K562 (cell line): ENCODE measurements at regions not wholly inside any gene's neighbourhood (a gene's known extent, or its start where the extent isn't known, plus 50 kb on each side); places are given as distances from the start of the nearest gene placed in this dataset.

Experiments used
- ATAC-seq: fragments of 200-7000 bp; cut with Tn5 transposase; 3 replicates; pipeline ENCODE4 v1.9.1; 2020; ENCODE audit warnings: moderate library complexity
- BruUV-seq: library from RNA; stranded (reverse); fragments of 400-500 nt; replicated peaks from 2 replicates; lab custom pipeline; 2021; lab: Mats Ljungman, UMichigan
- CTCF ChIA-PET: fragments of 300-600 bp; formaldehyde crosslinking; extraction: SDS; loops from one replicate; lab custom pipeline; 2021; ENCODE audit warnings: low intra/inter-chr PET ratio; lab: Yijun Ruan, JAX
- POLR2A ChIA-PET: fragments of 300-600, 350-650 bp; sonication (Branson Sonifier 250); formaldehyde crosslinking; extraction: SDS; loops from one replicate; lab custom pipeline; 2021; ENCODE audit warnings: antibody characterized with exemption, inconsistent platforms; lab: Yijun Ruan, JAX
- DNase-seq, 4 experiments: peaks; one replicate each; pipeline versions ENCODE4 v3.0.0 to v3.0.0-alpha.2; 2011 to 2018; ENCODE audit warnings: low spot score in 3 of 4, mixed read lengths in 3 of 4; ENCODE audit errors: extremely low read depth in 1 of 4
- FAIRE-seq: peaks from 2 replicates; lab custom pipeline; 2011; peaks lifted over from hg19 to GRCh38; lab: Jason Lieb, UNC
- H2AFZ ChIP-seq: 2 replicates; pipeline ENCODE4 v1.6.0; 2011; ENCODE audit warnings: low read depth, low read length, control low read depth, inconsistent platforms
- H3K27ac ChIP-seq: fragments of 200-600 bp; 3 replicates; pipeline ENCODE4 v1.8.0; 2011; ENCODE audit warnings: low read depth, mild to moderate bottlenecking, control low read depth, inconsistent platforms, low read length, moderate library complexity, mixed read lengths; ENCODE audit errors: extremely low read depth
- H3K27me3 ChIP-seq, 2 experiments: fragments of 300-600 bp in 1 of 2; 2 replicates in 1 of 2; 3 replicates in 1 of 2; pipeline versions ENCODE4 v1.6.0 to v1.8.0; 2011; ENCODE audit warnings: inconsistent platforms in 2 of 2, low read length in 2 of 2, mild to moderate bottlenecking in 1 of 2, mixed read lengths in 1 of 2, moderate library complexity in 1 of 2; ENCODE audit not compliant: control insufficient read depth in 2 of 2, insufficient read depth in 2 of 2
- H3K36me3 ChIP-seq: fragments of 300-600 bp; 3 replicates; pipeline ENCODE4 v1.8.0; 2011; ENCODE audit warnings: mild to moderate bottlenecking, low read length, inconsistent platforms; ENCODE audit not compliant: control insufficient read depth, insufficient read depth
- H3K4me1 ChIP-seq, 2 experiments: fragments of 200-600 bp in 1 of 2; replicated peaks in 1 of 2; 2 replicates in 1 of 2; 3 replicates in 1 of 2; pipeline versions ENCODE4 v1.5.1 to v1.8.0; 2011; ENCODE audit warnings: inconsistent platforms in 2 of 2, low read length in 2 of 2, mild to moderate bottlenecking in 1 of 2, mixed read lengths in 1 of 2, moderate library complexity in 1 of 2; ENCODE audit not compliant: control insufficient read depth in 2 of 2, insufficient read depth in 2 of 2
- H3K4me2 ChIP-seq: 2 replicates; pipeline ENCODE4 v1.6.1; 2011; ENCODE audit warnings: low read length, control low read depth, inconsistent platforms, mixed read lengths; ENCODE audit not compliant: insufficient read depth
- H3K4me3 ChIP-seq: fragments of 200-600 bp; sonication (generic), shearing (Covaris generic); 2 replicates; pipeline ENCODE4 v1.5.1; 2016; ENCODE audit warnings: control low read depth, inconsistent platforms
- H3K79me2 ChIP-seq: fragments of 200-600 bp; 3 replicates; pipeline ENCODE4 v1.8.0; 2011; ENCODE audit warnings: low read length, inconsistent platforms; ENCODE audit not compliant: control insufficient read depth, insufficient read depth
- H3K9ac ChIP-seq, 2 experiments: 2 replicates each; pipeline versions ENCODE4 v1.6.0 to v1.6.1; 2011; ENCODE audit warnings: low read depth in 2 of 2, low read length in 2 of 2, control low read depth in 1 of 2, inconsistent platforms in 1 of 2, mild to moderate bottlenecking in 1 of 2, mixed read lengths in 1 of 2; ENCODE audit not compliant: insufficient read depth in 1 of 2
- H3K9me1 ChIP-seq: one replicate; pipeline ENCODE4 v1.6.0; 2011; ENCODE audit warnings: inconsistent platforms, mild to moderate bottlenecking, low read length, moderate library complexity; ENCODE audit not compliant: control insufficient read depth, insufficient read depth
- H3K9me3 ChIP-seq: replicated peaks from 2 replicates; pipeline ENCODE4 v1.5.1; 2011; ENCODE audit warnings: low read depth, low read length, inconsistent platforms; ENCODE audit not compliant: control insufficient read depth, insufficient read depth
- H4K20me1 ChIP-seq: replicated peaks from 2 replicates; pipeline ENCODE4 v1.6.1; 2011; ENCODE audit warnings: low read length, inconsistent platforms, mixed read lengths; ENCODE audit not compliant: control insufficient read depth, insufficient read depth
- CUX1 ChIP-seq: fragments of 200-800 bp; sonication (Bioruptor generic); IDR thresholded peaks from 2 replicates; pipeline ENCODE4 v1.6.1; 2016; ENCODE audit warnings: missing genetic modification characterization, missing compliant biosample characterization
- E2F3 ChIP-seq: fragments of 250-450 bp; sonication (Bioruptor Pico); IDR thresholded peaks from 2 replicates; pipeline ENCODE4 v1.4.0; 2020; ENCODE audit warnings: mild to moderate bottlenecking
- GATA2 ChIP-seq: sonication (generic); formaldehyde crosslinking; IDR thresholded peaks from 2 replicates; pipeline ENCODE4 v1.4.0; 2020; ENCODE audit warnings: mild to moderate bottlenecking, missing genetic modification reagents
- KDM4B ChIP-seq, 2 experiments: fragments of 450-650 bp in 1 of 2; sonication (generic) in 1 of 2; IDR thresholded peaks; 2 replicates each; pipeline ENCODE4 v1.6.1; 2016 to 2017; ENCODE audit warnings: borderline replicate concordance in 2 of 2, antibody characterized with exemption in 1 of 2, low read depth in 1 of 2, mild to moderate bottlenecking in 1 of 2
- LARP7 ChIP-seq: fragments of 450-650 bp; IDR thresholded peaks from 2 replicates; pipeline ENCODE4 v1.6.1; 2016
- MCM3 ChIP-seq: fragments of 450-650 bp; IDR thresholded peaks from 2 replicates; pipeline ENCODE4 v1.6.1; 2016
- MIER1 ChIP-seq: fragments of 450-650 bp; IDR thresholded peaks from 2 replicates; pipeline ENCODE4 v1.6.1; 2016; ENCODE audit warnings: antibody characterized with exemption, mild to moderate bottlenecking, low read depth
- PHF20 ChIP-seq: fragments of 450-650 bp; IDR thresholded peaks from 2 replicates; pipeline ENCODE4 v1.6.1; 2018; ENCODE audit not compliant: partially characterized antibody
- POU5F1 ChIP-seq: fragments of 150-350 bp; IDR thresholded peaks from 2 replicates; pipeline ENCODE4 v1.6.1; 2014; ENCODE audit warnings: borderline replicate concordance, low read length, low read depth, mild to moderate bottlenecking; ENCODE audit not compliant: partially characterized antibody
- PTBP1 ChIP-seq: fragments of 200-400 bp; formaldehyde crosslinking; IDR thresholded peaks from 2 replicates; pipeline ENCODE4 v1.6.1; 2017; ENCODE audit warnings: low read depth, low read length
- SRSF3 ChIP-seq: fragments of 200-400 bp; formaldehyde crosslinking; IDR thresholded peaks from 2 replicates; pipeline ENCODE4 v1.6.1; 2016; ENCODE audit warnings: mild to moderate bottlenecking, low read length, moderate library complexity; ENCODE audit not compliant: insufficient read depth
- TAF9B ChIP-seq: fragments of 450-650 bp; IDR thresholded peaks from 2 replicates; pipeline ENCODE4 v1.6.1; 2018; ENCODE audit warnings: mild to moderate bottlenecking; ENCODE audit not compliant: partially characterized antibody
- ZNF184 ChIP-seq: sonication (generic); formaldehyde crosslinking; IDR thresholded peaks from 2 replicates; pipeline ENCODE4 v1.5.0; 2020; ENCODE audit warnings: missing genetic modification reagents
- ZNF717 ChIP-seq: fragments of 250-450 bp; sonication (Bioruptor Pico); IDR thresholded peaks from 2 replicates; pipeline ENCODE4 v1.5.0; 2021
- ZNF785 ChIP-seq: fragments of 250-450 bp; sonication (Bioruptor Pico); IDR thresholded peaks from 2 replicates; pipeline ENCODE4 v1.4.0; 2020; ENCODE audit warnings: mild to moderate bottlenecking
- WGBS: fragments of 100-300 bp; shearing (Covaris generic); methylation state at CpG from one replicate; pipeline ENCODE4 v1.1.6; 2016; ENCODE audit warnings: low coverage, mixed read lengths; ENCODE audit not compliant: insufficient coverage; ENCODE audit errors: missing lambda C conversion rate; 5-methylcytosine and 5-hydroxymethylcytosine counted together
- in situ Hi-C: fragments of 300-500 bp; cut with MboI; formaldehyde crosslinking; loops from 4 replicates; pipeline ENCODE4 v1.15.0; 2018; ENCODE audit warnings: inconsistent platforms, mixed read lengths
- intact Hi-C: fragments of 100-400 bp; cut with micrococcal nuclease; formaldehyde crosslinking; loops from 2 replicates; pipeline ENCODE4 v1.14.2; 2022
- TF ChIP-seq, protein P1 (sequence below), 3 experiments: IDR thresholded peaks in 2 of 3; conservative IDR thresholded peaks in 1 of 3; 2 replicates each; pipeline ENCODE4 v1.5.1; 2011 to 2012; ENCODE audit warnings: low read length in 3 of 3, mild to moderate bottlenecking in 3 of 3, control low read depth in 2 of 3, improper control_type of control experiment in 1 of 3, inconsistent platforms in 1 of 3, low read depth in 1 of 3, mixed read lengths in 1 of 3, moderate library complexity in 1 of 3; ENCODE audit not compliant: insufficient read depth in 2 of 3

GRCh38 chr9:106111039-106111730 is 416.8 kb downstream of the TMEM38B start (continued):
- TF ChIP-seq POU5F1 (no peak), PHF20 (no peak), MIER1 (no peak), MCM3 (no peak)
- TF ChIP-seq, protein P1, sequence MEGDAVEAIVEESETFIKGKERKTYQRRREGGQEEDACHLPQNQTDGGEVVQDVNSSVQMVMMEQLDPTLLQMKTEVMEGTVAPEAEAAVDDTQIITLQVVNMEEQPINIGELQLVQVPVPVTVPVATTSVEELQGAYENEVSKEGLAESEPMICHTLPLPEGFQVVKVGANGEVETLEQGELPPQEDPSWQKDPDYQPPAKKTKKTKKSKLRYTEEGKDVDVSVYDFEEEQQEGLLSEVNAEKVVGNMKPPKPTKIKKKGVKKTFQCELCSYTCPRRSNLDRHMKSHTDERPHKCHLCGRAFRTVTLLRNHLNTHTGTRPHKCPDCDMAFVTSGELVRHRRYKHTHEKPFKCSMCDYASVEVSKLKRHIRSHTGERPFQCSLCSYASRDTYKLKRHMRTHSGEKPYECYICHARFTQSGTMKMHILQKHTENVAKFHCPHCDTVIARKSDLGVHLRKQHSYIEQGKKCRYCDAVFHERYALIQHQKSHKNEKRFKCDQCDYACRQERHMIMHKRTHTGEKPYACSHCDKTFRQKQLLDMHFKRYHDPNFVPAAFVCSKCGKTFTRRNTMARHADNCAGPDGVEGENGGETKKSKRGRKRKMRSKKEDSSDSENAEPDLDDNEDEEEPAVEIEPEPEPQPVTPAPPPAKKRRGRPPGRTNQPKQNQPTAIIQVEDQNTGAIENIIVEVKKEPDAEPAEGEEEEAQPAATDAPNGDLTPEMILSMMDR (IDR thresholded peaks at IDR 0.05 in 2 of 3, conservative IDR thresholded peaks at IDR 0.05 in 1 of 3; ENCODE audit: insufficient read depth in 2 of 3, low read depth in 1 of 3, low read length in 3 of 3), result no peak
- TF ChIP-seq, all 486 proteins: peak for 0

DNA sequence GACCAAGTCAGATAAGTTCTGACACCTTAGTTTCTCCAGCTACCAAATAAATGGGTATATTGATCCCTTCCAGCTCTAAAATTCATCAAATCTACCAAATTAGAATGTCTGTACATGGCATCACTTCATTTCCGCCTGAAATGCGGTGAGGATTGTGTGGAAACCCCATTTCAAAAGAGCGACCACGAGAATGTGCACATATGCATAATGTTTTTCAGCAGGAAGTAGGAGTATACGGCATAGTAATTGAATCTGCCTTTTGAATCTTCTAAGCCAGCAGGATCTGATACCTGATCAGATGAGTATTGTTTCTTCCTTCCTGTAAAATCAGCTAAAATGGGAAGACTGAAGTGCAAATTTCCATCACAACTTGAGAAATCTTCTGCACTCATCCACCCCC is 418.6 kb downstream of the TMEM38B start:
- BruUV-seq, result no TSS peak
- Histone ChIP-seq H3K9me1 (no peaks in the 10 kb centered on the region), H3K79me2 (no peaks in the 10 kb centered on the region), H3K4me2 (no peak overlapping the region), H3K9me3 (no peaks in the 10 kb centered on the region; the same call in 1 of the 2 replicates), H3K4me1 (no peaks in the 10 kb centered on the region), H3K9ac (no peak overlapping the region), H3K27ac (no peak overlapping the region), H2AFZ (no peak overlapping the region), H4K20me1 (no peaks in the 10 kb centered on the region), H3K4me3 (no peak overlapping the region), H3K36me3 (no peaks in the 10 kb centered on the region), H3K27me3 (no peaks in the 10 kb centered on the region)
- ChIA-PET POLR2A (no interaction called here), CTCF (no interaction called here)
- ATAC-seq, result no peak
- DNase-seq, result no peak
- in situ Hi-C loops (no loop called here), intact Hi-C loops (no loop called here)
- FAIRE-seq, result no peak
- WGBS, result 0% methylated on average over 5 of the region's 5 CpGs
- TF ChIP-seq TAF9B (no peak), E2F3 (no peak), ZNF785 (CRISPR knock-in tag) (no peak), GATA2 (CRISPR knock-in tag) (no peak), ZNF184 (CRISPR knock-in tag) (no peak), SRSF3 (no peak), LARP7 (no peak), CUX1 (CRISPR knock-in tag) (no peak), KDM4B (IDR thresholded peaks at IDR 0.05; ENCODE audit: borderline replicate concordance in 2 of 2, low read depth in 1 of 2) (no peak), PTBP1 (no peak), ZNF717 (CRISPR knock-in tag) (no peak)
